ENCODE measurements at regions not wholly inside any gene's neighbourhood (a gene's known extent, or its start where the extent isn't known, plus 50 kb on each side); places are given as distances from the start of the nearest gene placed in this dataset.

DNA sequence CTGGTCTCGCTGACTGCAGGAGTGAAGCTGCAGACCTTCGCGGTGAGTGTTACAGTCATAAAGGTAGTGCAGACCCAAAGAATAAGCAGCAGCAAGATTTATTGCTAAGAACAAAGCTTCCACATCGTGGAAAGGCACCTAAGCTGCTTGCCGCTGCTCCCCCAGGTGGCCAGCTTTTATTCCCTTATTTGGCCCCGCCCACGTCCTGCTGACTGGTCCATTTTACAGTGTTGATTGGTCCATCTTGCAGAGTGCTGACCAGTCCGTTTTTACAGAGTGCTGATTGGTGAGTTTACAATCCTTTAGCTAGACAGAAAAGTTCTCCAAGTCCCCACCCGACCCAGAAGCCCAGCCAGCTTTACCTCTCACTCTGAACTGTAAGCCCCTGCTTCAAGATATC lies 227.8 kb downstream of the ABCC12 start:
- TF ChIP-seq, protein P1, sequence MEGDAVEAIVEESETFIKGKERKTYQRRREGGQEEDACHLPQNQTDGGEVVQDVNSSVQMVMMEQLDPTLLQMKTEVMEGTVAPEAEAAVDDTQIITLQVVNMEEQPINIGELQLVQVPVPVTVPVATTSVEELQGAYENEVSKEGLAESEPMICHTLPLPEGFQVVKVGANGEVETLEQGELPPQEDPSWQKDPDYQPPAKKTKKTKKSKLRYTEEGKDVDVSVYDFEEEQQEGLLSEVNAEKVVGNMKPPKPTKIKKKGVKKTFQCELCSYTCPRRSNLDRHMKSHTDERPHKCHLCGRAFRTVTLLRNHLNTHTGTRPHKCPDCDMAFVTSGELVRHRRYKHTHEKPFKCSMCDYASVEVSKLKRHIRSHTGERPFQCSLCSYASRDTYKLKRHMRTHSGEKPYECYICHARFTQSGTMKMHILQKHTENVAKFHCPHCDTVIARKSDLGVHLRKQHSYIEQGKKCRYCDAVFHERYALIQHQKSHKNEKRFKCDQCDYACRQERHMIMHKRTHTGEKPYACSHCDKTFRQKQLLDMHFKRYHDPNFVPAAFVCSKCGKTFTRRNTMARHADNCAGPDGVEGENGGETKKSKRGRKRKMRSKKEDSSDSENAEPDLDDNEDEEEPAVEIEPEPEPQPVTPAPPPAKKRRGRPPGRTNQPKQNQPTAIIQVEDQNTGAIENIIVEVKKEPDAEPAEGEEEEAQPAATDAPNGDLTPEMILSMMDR (IDR thresholded peaks at IDR 0.05) = no peak
- TF ChIP-seq, protein P2, sequence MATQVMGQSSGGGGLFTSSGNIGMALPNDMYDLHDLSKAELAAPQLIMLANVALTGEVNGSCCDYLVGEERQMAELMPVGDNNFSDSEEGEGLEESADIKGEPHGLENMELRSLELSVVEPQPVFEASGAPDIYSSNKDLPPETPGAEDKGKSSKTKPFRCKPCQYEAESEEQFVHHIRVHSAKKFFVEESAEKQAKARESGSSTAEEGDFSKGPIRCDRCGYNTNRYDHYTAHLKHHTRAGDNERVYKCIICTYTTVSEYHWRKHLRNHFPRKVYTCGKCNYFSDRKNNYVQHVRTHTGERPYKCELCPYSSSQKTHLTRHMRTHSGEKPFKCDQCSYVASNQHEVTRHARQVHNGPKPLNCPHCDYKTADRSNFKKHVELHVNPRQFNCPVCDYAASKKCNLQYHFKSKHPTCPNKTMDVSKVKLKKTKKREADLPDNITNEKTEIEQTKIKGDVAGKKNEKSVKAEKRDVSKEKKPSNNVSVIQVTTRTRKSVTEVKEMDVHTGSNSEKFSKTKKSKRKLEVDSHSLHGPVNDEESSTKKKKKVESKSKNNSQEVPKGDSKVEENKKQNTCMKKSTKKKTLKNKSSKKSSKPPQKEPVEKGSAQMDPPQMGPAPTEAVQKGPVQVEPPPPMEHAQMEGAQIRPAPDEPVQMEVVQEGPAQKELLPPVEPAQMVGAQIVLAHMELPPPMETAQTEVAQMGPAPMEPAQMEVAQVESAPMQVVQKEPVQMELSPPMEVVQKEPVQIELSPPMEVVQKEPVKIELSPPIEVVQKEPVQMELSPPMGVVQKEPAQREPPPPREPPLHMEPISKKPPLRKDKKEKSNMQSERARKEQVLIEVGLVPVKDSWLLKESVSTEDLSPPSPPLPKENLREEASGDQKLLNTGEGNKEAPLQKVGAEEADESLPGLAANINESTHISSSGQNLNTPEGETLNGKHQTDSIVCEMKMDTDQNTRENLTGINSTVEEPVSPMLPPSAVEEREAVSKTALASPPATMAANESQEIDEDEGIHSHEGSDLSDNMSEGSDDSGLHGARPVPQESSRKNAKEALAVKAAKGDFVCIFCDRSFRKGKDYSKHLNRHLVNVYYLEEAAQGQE (IDR thresholded peaks at IDR 0.05; ENCODE audit: insufficient read depth in 1 of 2, low read depth in 2 of 2, low read length in 1 of 2) = no peak
- no peak for TF ChIP-seq POLR2AphosphoS5 (IDR thresholded peaks at IDR 0.05; ENCODE audit: low read depth, low read length)
- TF ChIP-seq SIN3A (IDR thresholded peaks at IDR 0.05; ENCODE audit: borderline replicate concordance, insufficient read depth, low read depth, low read length) = no peak
- no peak for TF ChIP-seq TCF7L2 (IDR thresholded peaks at IDR 0.05; ENCODE audit: low read depth, low read length)
